Prostate gland (tissue), 2 donors: ENCODE measurements at regions not wholly inside any gene's neighbourhood (a gene's known extent, or its start where the extent isn't known, plus 50 kb on each side); places are given as distances from the start of the nearest gene placed in this dataset.

Experiments
- POLR2A ChIP-seq: fragments of 450-650 bp; IDR thresholded peaks from one replicate; pipeline ENCODE4 v1.6.1; 2016; ENCODE audit warnings: antibody characterized with exemption, mild to moderate bottlenecking
- TF ChIP-seq, protein P1 (sequence below), 4 experiments: fragments of 200-600 bp in 2 of 4; fragments of 450-650 bp in 2 of 4; sonication (generic) in 2 of 4; IDR thresholded peaks; 1 replicate in 3 of 4; 2 replicates in 1 of 4; pipeline ENCODE4 v1.5.1; 2016 to 2019; ENCODE audit warnings: antibody characterized with exemption in 4 of 4, mild to moderate bottlenecking in 2 of 4, moderate library complexity in 2 of 4

DNA sequence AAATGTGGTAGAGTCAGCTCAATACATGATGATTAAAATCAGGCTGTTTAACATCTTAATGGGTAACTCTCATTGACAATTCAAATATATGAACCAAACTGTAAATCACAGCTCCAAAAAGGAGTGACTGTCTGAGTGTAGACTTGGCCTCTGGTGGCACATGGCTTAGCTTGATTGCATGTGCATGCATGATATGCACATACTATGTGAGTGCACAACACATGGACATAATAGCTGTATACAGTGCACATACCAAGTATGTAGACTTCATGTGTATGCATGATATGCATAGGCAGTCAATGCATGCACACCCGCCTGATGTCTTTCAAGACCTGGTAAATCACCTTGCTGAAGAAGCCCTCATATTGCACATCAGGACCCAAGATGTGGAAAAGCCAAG, 252.0 kb upstream of the SOX11 start:
- TF ChIP-seq, protein P1, sequence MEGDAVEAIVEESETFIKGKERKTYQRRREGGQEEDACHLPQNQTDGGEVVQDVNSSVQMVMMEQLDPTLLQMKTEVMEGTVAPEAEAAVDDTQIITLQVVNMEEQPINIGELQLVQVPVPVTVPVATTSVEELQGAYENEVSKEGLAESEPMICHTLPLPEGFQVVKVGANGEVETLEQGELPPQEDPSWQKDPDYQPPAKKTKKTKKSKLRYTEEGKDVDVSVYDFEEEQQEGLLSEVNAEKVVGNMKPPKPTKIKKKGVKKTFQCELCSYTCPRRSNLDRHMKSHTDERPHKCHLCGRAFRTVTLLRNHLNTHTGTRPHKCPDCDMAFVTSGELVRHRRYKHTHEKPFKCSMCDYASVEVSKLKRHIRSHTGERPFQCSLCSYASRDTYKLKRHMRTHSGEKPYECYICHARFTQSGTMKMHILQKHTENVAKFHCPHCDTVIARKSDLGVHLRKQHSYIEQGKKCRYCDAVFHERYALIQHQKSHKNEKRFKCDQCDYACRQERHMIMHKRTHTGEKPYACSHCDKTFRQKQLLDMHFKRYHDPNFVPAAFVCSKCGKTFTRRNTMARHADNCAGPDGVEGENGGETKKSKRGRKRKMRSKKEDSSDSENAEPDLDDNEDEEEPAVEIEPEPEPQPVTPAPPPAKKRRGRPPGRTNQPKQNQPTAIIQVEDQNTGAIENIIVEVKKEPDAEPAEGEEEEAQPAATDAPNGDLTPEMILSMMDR (IDR thresholded peaks at IDR 0.05) = no peak
- TF ChIP-seq POLR2A = no peak
